ENCODE measurements at regions not wholly inside any gene's neighbourhood (a gene's known extent, or its start where the extent isn't known, plus 50 kb on each side); places are given as distances from the start of the nearest gene placed in this dataset.

- no TSS peak for BruUV-seq (replicated peaks)
- Histone ChIP-seq H3K9me3 (ENCODE audit: low read length) (peaks cover 3% of the 10 kb centered on the region; the same call in 1 of the 2 replicates), H3K27me3 (ENCODE audit: low read length) (peaks cover 85% of the 10 kb centered on the region), H2AFZ (ENCODE audit: low read length) (no peak overlapping the region), H3K27ac (ENCODE audit: low read length) (no peak overlapping the region), H3F3A (ENCODE audit: low read length, unreplicated experiment) (no peaks in the 10 kb centered on the region), H3K9me2 (replicated peaks; ENCODE audit: low read length) (no peaks in the 10 kb centered on the region), H3K4me1 (ENCODE audit: insufficient read depth, low read length) (no peaks in the 10 kb centered on the region), H3K9ac (ENCODE audit: low read length) (no peak overlapping the region), H4K20me1 (ENCODE audit: low read length) (no peaks in the 10 kb centered on the region), H3K4me3 (ENCODE audit: low read length) (no peak overlapping the region), H3K4me2 (ENCODE audit: low read length) (no peak overlapping the region), H3K36me3 (ENCODE audit: low read depth, low read length) (no peaks in the 10 kb centered on the region), H3K79me2 (ENCODE audit: low read length) (no peaks in the 10 kb centered on the region)
- no peak for ATAC-seq
- intact Hi-C loops (cut with micrococcal nuclease) = no loop called here
- TF ChIP-seq CTCF (conservative IDR thresholded peaks at IDR 0.05; ENCODE audit: low read depth, low read length) (no peak), EZH2 (IDR thresholded peaks at IDR 0.05; ENCODE audit: low read length, unreplicated experiment) (no peak), EZH2phosphoT487 (IDR thresholded peaks at IDR 0.05; ENCODE audit: borderline replicate concordance, low read length) (no peak)
- no peak for DNase-seq
- POLR2A ChIA-PET (ENCODE audit: unreplicated experiment) = no interaction called here
- CTCF ChIA-PET = no interaction called here
These were observed 259.4 kb upstream of the TNRC6C start for GRCh38 chr17:77698903-77699623.

GRCh38 chr17:77700165-77700881 is 258.2 kb upstream of the TNRC6C start:
- Histone ChIP-seq H4K20me1 (ENCODE audit: low read length) (no peaks in the 10 kb centered on the region), H3K27me3 (ENCODE audit: low read length) (peaks cover 72% of the 10 kb centered on the region), H3F3A (ENCODE audit: low read length, unreplicated experiment) (no peaks in the 10 kb centered on the region), H3K36me3 (ENCODE audit: low read depth, low read length) (no peaks in the 10 kb centered on the region), H3K9ac (ENCODE audit: low read length) (no peak overlapping the region), H3K4me1 (ENCODE audit: insufficient read depth, low read length) (no peaks in the 10 kb centered on the region), H3K9me3 (ENCODE audit: low read length) (peaks cover 15% of the 10 kb centered on the region), H3K27ac (ENCODE audit: low read length) (no peak overlapping the region), H3K4me2 (ENCODE audit: low read length) (no peak overlapping the region), H2AFZ (ENCODE audit: low read length) (no peak overlapping the region), H3K4me3 (ENCODE audit: low read length) (no peak overlapping the region), H3K9me2 (replicated peaks; ENCODE audit: low read length) (no peaks in the 10 kb centered on the region), H3K79me2 (ENCODE audit: low read length) (no peaks in the 10 kb centered on the region)
- ATAC-seq = no peak
- POLR2A ChIA-PET (ENCODE audit: unreplicated experiment) = no interaction called here
- TF ChIP-seq CTCF (conservative IDR thresholded peaks at IDR 0.05; ENCODE audit: low read depth, low read length) (no peak), EZH2 (IDR thresholded peaks at IDR 0.05; ENCODE audit: low read length, unreplicated experiment) (no peak), EZH2phosphoT487 (IDR thresholded peaks at IDR 0.05; ENCODE audit: borderline replicate concordance, low read length) (no peak)
- intact Hi-C loops (cut with micrococcal nuclease) = no loop called here
- no peak for DNase-seq
- no TSS peak for BruUV-seq (replicated peaks)
- CTCF ChIA-PET = no interaction called here

- CTCF ChIA-PET = no interaction called here
- no peak for TF ChIP-seq EZH2 (IDR thresholded peaks at IDR 0.05; ENCODE audit: low read length, unreplicated experiment)
- TF ChIP-seq CTCF (conservative IDR thresholded peaks at IDR 0.05; ENCODE audit: low read depth, low read length) = no peak
- TF ChIP-seq EZH2phosphoT487 (IDR thresholded peaks at IDR 0.05; ENCODE audit: borderline replicate concordance, low read length) = no peak
- H3K9me2 ChIP-seq (replicated peaks; ENCODE audit: low read length) = no peaks in the 10 kb centered on the region
- peaks cover 17% of the 10 kb centered on the region for H3K9me3 ChIP-seq (ENCODE audit: low read length)
- no peaks in the 10 kb centered on the region for H4K20me1 ChIP-seq (ENCODE audit: low read length)
- no peak overlapping the region for H3K4me3 ChIP-seq (ENCODE audit: low read length)
- intact Hi-C loops (cut with micrococcal nuclease) = no loop called here
- DNase-seq (no peak), ATAC-seq (no peak)
- H3K27ac ChIP-seq (ENCODE audit: low read length) = no peak overlapping the region
- H3F3A ChIP-seq (ENCODE audit: low read length, unreplicated experiment) = no peaks in the 10 kb centered on the region
- H2AFZ ChIP-seq (ENCODE audit: low read length) = no peak overlapping the region
- no peak overlapping the region for H3K4me2 ChIP-seq (ENCODE audit: low read length)
- H3K9ac ChIP-seq (ENCODE audit: low read length) = no peak overlapping the region
- peaks cover 62% of the 10 kb centered on the region for H3K27me3 ChIP-seq (ENCODE audit: low read length)
- H3K4me1 ChIP-seq (ENCODE audit: insufficient read depth, low read length) = no peaks in the 10 kb centered on the region
- BruUV-seq (replicated peaks) = no TSS peak
- H3K79me2 ChIP-seq (ENCODE audit: low read length) = no peaks in the 10 kb centered on the region
- no peaks in the 10 kb centered on the region for H3K36me3 ChIP-seq (ENCODE audit: low read depth, low read length)
- POLR2A ChIA-PET (ENCODE audit: unreplicated experiment) = no interaction called here
These were observed 256.5 kb upstream of the TNRC6C start for GRCh38 chr17:77701996-77702395.

Data from PC-3 (cell line).